ENCODE measurements at regions not wholly inside any gene's neighbourhood (a gene's known extent, or its start where the extent isn't known, plus 50 kb on each side); places are given as distances from the start of the nearest gene placed in this dataset.

- no peak overlapping the region for H3K4me3 ChIP-seq (ENCODE audit: control insufficient read depth, low read depth, low read length)
- peak; percentile 68 for DNase-seq (ENCODE audit: low read depth)
- no peak for TF ChIP-seq CTCF (IDR thresholded peaks at IDR 0.05; ENCODE audit: control insufficient read depth, insufficient read depth, low read depth, low read length, missing control alignments)
Measured at GRCh38 chr6:146892613-146893401, 294.0 kb downstream of the ADGB start.

GRCh38 chr6:146893690-146894089, 294.9 kb downstream of the ADGB start:
- H3K4me3 ChIP-seq (ENCODE audit: control insufficient read depth, low read depth, low read length), result no peak overlapping the region
- TF ChIP-seq CTCF (IDR thresholded peaks at IDR 0.05; ENCODE audit: control insufficient read depth, insufficient read depth, low read depth, low read length, missing control alignments), result no peak
- DNase-seq (ENCODE audit: low read depth), result no peak

- DNase-seq (ENCODE audit: low read depth), result no peak
- no peak overlapping the region for H3K4me3 ChIP-seq (ENCODE audit: control insufficient read depth, low read depth, low read length)
- no peak for TF ChIP-seq CTCF (IDR thresholded peaks at IDR 0.05; ENCODE audit: control insufficient read depth, insufficient read depth, low read depth, low read length, missing control alignments)
Measured at GRCh38 chr6:146894624-146895023, 295.9 kb downstream of the ADGB start.

- no peak for TF ChIP-seq CTCF (IDR thresholded peaks at IDR 0.05; ENCODE audit: control insufficient read depth, insufficient read depth, low read depth, low read length, missing control alignments)
- H3K4me3 ChIP-seq (ENCODE audit: control insufficient read depth, low read depth, low read length), result no peak overlapping the region
- DNase-seq (ENCODE audit: low read depth), result no peak
Measured at GRCh38 chr6:146895101-146895771, 296.5 kb downstream of the ADGB start.

- no peak for DNase-seq (ENCODE audit: low read depth)
- TF ChIP-seq CTCF (IDR thresholded peaks at IDR 0.05; ENCODE audit: control insufficient read depth, insufficient read depth, low read depth, low read length, missing control alignments), result no peak
- no peak overlapping the region for H3K4me3 ChIP-seq (ENCODE audit: control insufficient read depth, low read depth, low read length)
Measured at GRCh38 chr6:146895772-146896061, 296.9 kb downstream of the ADGB start.

- no peak overlapping the region for H3K4me3 ChIP-seq (ENCODE audit: control insufficient read depth, low read depth, low read length)
- no peak for TF ChIP-seq CTCF (IDR thresholded peaks at IDR 0.05; ENCODE audit: control insufficient read depth, insufficient read depth, low read depth, low read length, missing control alignments)
- no peak for DNase-seq (ENCODE audit: low read depth)
Measured at GRCh38 chr6:146896062-146896813, 297.5 kb downstream of the ADGB start.
